NCI-H2029 (cell line): ENCODE measurements at regions not wholly inside any gene's neighbourhood (a gene's known extent, or its start where the extent isn't known, plus 50 kb on each side); places are given as distances from the start of the nearest gene placed in this dataset.
"Not testable (repeated sequence)": the region's sequence is repeated elsewhere in the genome, so short reads cannot be mapped to it uniquely, and the experiment has no call there.

Source experiments
- DNase-seq: peaks from one replicate; lab custom pipeline; 2025; lab: John Stamatoyannopoulos, UW

GRCh38 chr2:239804161-239805042 is 220.7 kb downstream of the NDUFA10 start:
- no peak for DNase-seq

GRCh38 chr2:239803766-239804115 is 221.4 kb downstream of the NDUFA10 start:
- DNase-seq = no peak

GRCh38 chr2:239803102-239803765 is 221.9 kb downstream of the NDUFA10 start:
- no peak for DNase-seq

- no peak for DNase-seq
Measured at GRCh38 chr2:239802185-239802649, 222.9 kb downstream of the NDUFA10 start.

GRCh38 chr2:239801404-239802184 is 223.5 kb downstream of the NDUFA10 start:
- DNase-seq = no peak

GRCh38 chr2:239800785-239801386 is 224.3 kb downstream of the NDUFA10 start:
- no peak for DNase-seq

- no peak for DNase-seq
Measured at GRCh38 chr2:239797316-239797715, 227.8 kb downstream of the NDUFA10 start.

- not testable (repeated sequence) for DNase-seq
Measured at GRCh38 chr2:239795761-239796160, 229.4 kb downstream of the NDUFA10 start.

- no peak for DNase-seq
Measured at GRCh38 chr2:239793836-239794235, 231.3 kb downstream of the NDUFA10 start.

- no peak for DNase-seq
Measured at GRCh38 chr2:239793086-239793485, 232.1 kb downstream of the NDUFA10 start.

- DNase-seq = no peak
Measured at GRCh38 chr2:239792405-239793084, 232.6 kb downstream of the NDUFA10 start.

- DNase-seq = no peak
Measured at GRCh38 chr2:239791526-239792404, 233.4 kb downstream of the NDUFA10 start.

GRCh38 chr2:239790721-239791120 is 234.4 kb downstream of the NDUFA10 start:
- DNase-seq = no peak

- DNase-seq = no peak
Measured at GRCh38 chr2:239790313-239790712, 234.8 kb downstream of the NDUFA10 start.

GRCh38 chr2:239789711-239790110 is 235.4 kb downstream of the NDUFA10 start:
- no peak for DNase-seq

GRCh38 chr2:239788576-239789098 is 236.5 kb downstream of the NDUFA10 start:
- DNase-seq = no peak

- DNase-seq = no peak
Measured at GRCh38 chr2:239787538-239788050, 237.5 kb downstream of the NDUFA10 start.

GRCh38 chr2:239786791-239787190 is 238.4 kb downstream of the NDUFA10 start:
- DNase-seq = no peak

GRCh38 chr2:239781454-239781853 is 243.7 kb downstream of the NDUFA10 start:
- DNase-seq = no peak
